GM12878 (cell line): ENCODE measurements at regions not wholly inside any gene's neighbourhood (a gene's known extent, or its start where the extent isn't known, plus 50 kb on each side); places are given as distances from the start of the nearest gene placed in this dataset.

Experiments
- ATAC-seq: fragments of 200-7000 bp; cut with Tn5 transposase; 3 replicates; pipeline ENCODE4 v1.9.1; 2020; ENCODE audit warnings: mild to moderate bottlenecking, moderate library complexity
- BruUV-seq: library from RNA; stranded (reverse); fragments of 400-500 nt; replicated peaks from 2 replicates; lab custom pipeline; 2021; lab: Mats Ljungman, UMichigan
- CTCF ChIA-PET: fragments of 300-600 bp; sonication (Branson Sonifier 250); formaldehyde crosslinking; extraction: SDS; loops from one replicate; lab custom pipeline; 2021; ENCODE audit warnings: inconsistent platforms; lab: Yijun Ruan, JAX
- POLR2A ChIA-PET: fragments of 350-600 bp; formaldehyde crosslinking; extraction: SDS; loops from one replicate; lab custom pipeline; 2021; ENCODE audit warnings: inconsistent platforms; lab: Charles Lee
- RAD21 ChIA-PET: fragments of 300-600 bp; sonication (Branson Sonifier 250); formaldehyde crosslinking; loops from one replicate; lab custom pipeline; 2023; ENCODE audit warnings: antibody characterized with exemption; ENCODE audit not compliant: unreplicated experiment; lab: Charles Lee
- SMC1A ChIA-PET: fragments of 300-600 bp; sonication (Branson Sonifier 250); formaldehyde crosslinking; loops from one replicate; lab custom pipeline; 2023; ENCODE audit not compliant: unreplicated experiment, uncharacterized antibody; lab: Charles Lee
- DNase-seq: peaks from one replicate; pipeline ENCODE4 v3.0.0-alpha.2; 2011; ENCODE audit warnings: low read depth, low spot score
- FAIRE-seq: peaks from 3 replicates; lab custom pipeline; 2011; peaks lifted over from hg19 to GRCh38; lab: Jason Lieb, UNC
- H2AFZ ChIP-seq: 2 replicates; pipeline ENCODE4 v1.6.0; 2011; ENCODE audit warnings: low read depth, low read length, control low read depth; ENCODE audit not compliant: control insufficient read depth
- H3K27ac ChIP-seq: 2 replicates; pipeline ENCODE4 v1.5.1; 2011; ENCODE audit warnings: control low read depth; ENCODE audit not compliant: control insufficient read depth, insufficient read depth
- H3K27me3 ChIP-seq, 2 experiments: replicated peaks in 1 of 2; 2 replicates each; pipeline versions ENCODE4 v1.6.0 to v1.6.1; 2011; ENCODE audit warnings: low read length in 1 of 2; ENCODE audit not compliant: control insufficient read depth in 2 of 2, insufficient read depth in 2 of 2
- H3K36me3 ChIP-seq, 2 experiments: 2 replicates each; pipeline ENCODE4 v1.5.1; 2011; ENCODE audit warnings: low read length in 1 of 2; ENCODE audit not compliant: control insufficient read depth in 2 of 2, insufficient read depth in 2 of 2
- H3K4me1 ChIP-seq: 2 replicates; pipeline ENCODE4 v1.6.1; 2011; ENCODE audit warnings: mild to moderate bottlenecking, low read length, moderate library complexity, mixed read lengths; ENCODE audit not compliant: control insufficient read depth, insufficient read depth
- H3K4me2 ChIP-seq: 2 replicates; pipeline ENCODE4 v1.6.0; 2011; ENCODE audit warnings: control low read depth; ENCODE audit not compliant: control insufficient read depth, insufficient read depth
- H3K4me3 ChIP-seq: fragments of 200-600 bp; sonication (generic); 2 replicates; pipeline ENCODE4 v1.5.1; 2016
- H3K79me2 ChIP-seq: 2 replicates; pipeline ENCODE4 v1.6.0; 2011; ENCODE audit warnings: low read length; ENCODE audit not compliant: control insufficient read depth, insufficient read depth
- H3K9ac ChIP-seq: 2 replicates; pipeline ENCODE4 v1.8.0; 2011; ENCODE audit warnings: low read length, control low read depth, mixed read lengths; ENCODE audit not compliant: control insufficient read depth, insufficient read depth
- H3K9me3 ChIP-seq: replicated peaks from 3 replicates; pipeline ENCODE4 v1.5.1; 2011; ENCODE audit warnings: mild to moderate bottlenecking, low read length; ENCODE audit not compliant: control insufficient read depth, insufficient read depth
- H4K20me1 ChIP-seq: 2 replicates; pipeline ENCODE4 v1.6.0; 2011; ENCODE audit not compliant: control insufficient read depth, insufficient read depth
- BCLAF1 ChIP-seq: fragments of 450-650 bp; IDR thresholded peaks from 2 replicates; pipeline ENCODE4 v1.6.1; 2017; ENCODE audit warnings: antibody characterized with exemption, mild to moderate bottlenecking, moderate library complexity
- CTCF ChIP-seq, 3 experiments: IDR thresholded peaks in 2 of 3; conservative IDR thresholded peaks in 1 of 3; 2 replicates each; pipeline ENCODE4 v1.5.1; 2011; ENCODE audit warnings: low read depth in 3 of 3, low read length in 3 of 3, mild to moderate bottlenecking in 3 of 3, control low read depth in 2 of 3, moderate library complexity in 2 of 3, inconsistent platforms in 1 of 3, mixed read lengths in 1 of 3; ENCODE audit not compliant: control insufficient read depth in 2 of 3, insufficient read depth in 1 of 3; ENCODE audit errors: extremely low read depth in 1 of 3
- DPF2 ChIP-seq: fragments of 450-650 bp; IDR thresholded peaks from 2 replicates; pipeline ENCODE4 v1.6.1; 2017; ENCODE audit warnings: mild to moderate bottlenecking
- EGR1 ChIP-seq, 2 experiments: IDR thresholded peaks; 1 replicate in 1 of 2; 2 replicates in 1 of 2; pipeline ENCODE4 v1.6.1; 2011 to 2012; ENCODE audit warnings: low read depth in 2 of 2, low read length in 2 of 2, borderline replicate concordance in 1 of 2, mild to moderate bottlenecking in 1 of 2, moderate library complexity in 1 of 2
- HCFC1 ChIP-seq: fragments of 150-350 bp; IDR thresholded peaks from 2 replicates; pipeline ENCODE4 v1.6.1; 2014; ENCODE audit warnings: low read length
- HDAC2 ChIP-seq: fragments of 200-600 bp; sonication (generic); IDR thresholded peaks from 2 replicates; pipeline ENCODE4 v1.6.1; 2017
- HDAC6 ChIP-seq: fragments of 200-600 bp; sonication (generic); IDR thresholded peaks from one replicate; pipeline ENCODE4 v1.8.0; 2017; ENCODE audit warnings: antibody characterized with exemption; ENCODE audit not compliant: unreplicated experiment
- HDGF ChIP-seq: fragments of 450-650 bp; IDR thresholded peaks from 2 replicates; pipeline ENCODE4 v1.6.1; 2016; ENCODE audit warnings: antibody characterized with exemption
- MEF2B ChIP-seq: fragments of 450-650 bp; IDR thresholded peaks from 2 replicates; pipeline ENCODE4 v1.6.1; 2018; ENCODE audit warnings: mild to moderate bottlenecking, moderate library complexity; ENCODE audit not compliant: partially characterized antibody, poor library complexity, severe bottlenecking
- NBN ChIP-seq: fragments of 450-650 bp; IDR thresholded peaks from 2 replicates; pipeline ENCODE4 v1.6.1; 2016
- NRF1 ChIP-seq: conservative IDR thresholded peaks from 2 replicates; pipeline ENCODE4 v1.6.1; 2011; ENCODE audit warnings: mild to moderate bottlenecking, low read depth, low read length, improper control_type of control experiment
- PAX8 ChIP-seq: fragments of 450-650 bp; IDR thresholded peaks from 2 replicates; pipeline ENCODE4 v1.6.1; 2017; ENCODE audit warnings: mild to moderate bottlenecking, moderate library complexity
- RB1 ChIP-seq: fragments of 450-650 bp; formaldehyde crosslinking; IDR thresholded peaks from 2 replicates; pipeline ENCODE4 v1.6.1; 2017; ENCODE audit warnings: mild to moderate bottlenecking, borderline replicate concordance
- ZNF217 ChIP-seq: fragments of 450-650 bp; IDR thresholded peaks from 2 replicates; pipeline ENCODE4 v1.6.1; 2017; ENCODE audit warnings: antibody characterized with exemption, mild to moderate bottlenecking
- WGBS: methylation state at CpG from one replicate; pipeline ENCODE4 v1.1.6; 2016; ENCODE audit warnings: low lambda C conversion rate; ENCODE audit not compliant: insufficient replicate concordance, insufficient coverage; ENCODE audit errors: missing lambda C conversion rate; 5-methylcytosine and 5-hydroxymethylcytosine counted together
- in situ Hi-C: fragments of 300-500 bp; cut with MboI; formaldehyde crosslinking; loops from 9 replicates; pipeline ENCODE4 v1.14.3; 2018; ENCODE audit warnings: mixed read lengths
- intact Hi-C: fragments of 100-400 bp; cut with micrococcal nuclease; formaldehyde crosslinking; loops from one replicate; pipeline ENCODE4 v1.14.2; 2022; ENCODE audit not compliant: unreplicated experiment
- TF ChIP-seq, protein P1 (sequence below): fragments of 150-350 bp; IDR thresholded peaks from 2 replicates; pipeline ENCODE4 v1.6.1; 2016; ENCODE audit warnings: low read depth, low read length

DNA sequence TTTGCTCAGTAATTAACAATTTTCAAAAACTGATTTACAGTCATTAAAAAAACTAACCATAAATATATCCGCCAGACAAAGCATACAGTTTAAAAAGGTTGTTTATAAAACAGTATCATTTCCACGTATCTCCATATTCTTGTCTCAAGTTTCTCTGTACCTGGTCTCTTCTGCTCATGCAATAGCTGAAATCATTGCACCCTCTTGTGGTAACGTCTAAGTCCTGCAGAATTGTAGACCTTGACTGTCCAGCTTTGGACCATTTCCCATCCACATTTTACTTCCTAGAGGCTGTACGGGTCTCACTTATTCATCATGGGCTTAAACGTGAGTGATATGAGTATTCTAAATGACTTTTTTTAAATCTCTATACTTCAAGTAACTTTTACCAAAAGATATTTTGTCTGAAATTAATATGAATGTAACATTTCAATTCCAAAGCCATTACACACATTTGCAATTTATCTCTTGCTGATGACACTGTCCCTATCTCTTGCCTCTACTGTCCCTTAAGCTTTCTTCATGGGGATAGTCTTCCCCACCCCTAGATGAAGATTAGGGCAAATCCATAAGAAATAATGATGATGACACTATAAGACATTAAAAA is 118.5 kb downstream of the BTC start (continued):
- no peak for TF ChIP-seq BCLAF1
- no peak for TF ChIP-seq PAX8
- TF ChIP-seq CTCF (IDR thresholded peaks at IDR 0.05 in 2 of 3, conservative IDR thresholded peaks at IDR 0.05 in 1 of 3; ENCODE audit: control insufficient read depth in 2 of 3, extremely low read depth in 1 of 3, insufficient read depth in 1 of 3, low read depth in 3 of 3, low read length in 3 of 3): peak; percentile 70 to 76 (median 71)
- no peak for TF ChIP-seq HCFC1

DNA sequence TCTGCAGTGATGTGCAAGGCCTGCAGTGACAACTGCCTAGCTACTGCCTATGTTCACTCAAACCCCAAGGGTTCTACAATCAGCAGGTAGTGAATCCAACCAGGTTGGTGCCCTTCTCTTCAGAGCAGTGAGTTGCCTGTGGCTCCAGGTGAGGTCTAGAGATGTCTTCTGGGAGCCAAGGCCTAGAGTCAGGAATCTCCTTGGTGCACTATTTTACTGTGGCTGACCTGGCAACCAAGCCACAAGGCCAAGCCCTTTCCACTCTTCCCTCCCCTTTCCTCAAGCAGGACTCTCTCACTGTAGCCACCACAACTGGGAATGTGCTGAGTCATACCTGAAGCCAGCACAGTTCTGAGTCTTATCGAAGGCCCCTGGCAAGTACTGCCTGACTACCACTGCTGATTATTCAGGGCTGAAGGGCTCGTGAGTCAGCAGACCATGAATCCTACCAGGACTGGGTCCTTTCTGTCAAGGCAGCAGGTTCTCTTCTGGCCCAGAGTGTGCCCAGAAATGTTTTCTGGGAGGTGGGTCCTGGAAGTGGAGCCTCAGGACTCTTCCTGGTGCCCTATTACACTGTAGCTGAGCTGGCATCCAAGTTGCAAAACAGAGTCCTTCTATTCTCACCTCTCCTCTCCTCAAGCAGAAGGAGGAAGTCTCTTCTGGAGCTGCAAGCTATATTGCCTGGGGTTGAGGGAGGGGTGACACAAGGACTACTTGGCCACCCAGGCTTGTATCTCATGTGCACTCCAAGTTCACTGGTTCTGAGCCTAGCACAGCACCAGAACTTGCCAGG is 111.6 kb downstream of the BTC start:
- in situ Hi-C loops (no loop called here), intact Hi-C loops (no loop called here)
- no peak overlapping the region for H2AFZ ChIP-seq
- ChIA-PET CTCF (no interaction called here), POLR2A (no interaction called here), SMC1A (no interaction called here), RAD21 (no interaction called here)
- H3K9me3 ChIP-seq: no peaks in the 10 kb centered on the region
- FAIRE-seq (no peak), ATAC-seq (peak; percentile 44), DNase-seq (no peak)
- H4K20me1 ChIP-seq: no peaks in the 10 kb centered on the region
- TF ChIP-seq NRF1 (no peak), NBN (no peak), ZNF217 (no peak), EGR1 (IDR thresholded peaks at IDR 0.05; ENCODE audit: borderline replicate concordance in 1 of 2, low read depth in 2 of 2, low read length in 2 of 2) (no peak), HDGF (no peak), RB1 (no peak), HDAC6 (no peak), MEF2B (no peak), DPF2 (no peak), HDAC2 (no peak)
- TF ChIP-seq, protein P1, sequence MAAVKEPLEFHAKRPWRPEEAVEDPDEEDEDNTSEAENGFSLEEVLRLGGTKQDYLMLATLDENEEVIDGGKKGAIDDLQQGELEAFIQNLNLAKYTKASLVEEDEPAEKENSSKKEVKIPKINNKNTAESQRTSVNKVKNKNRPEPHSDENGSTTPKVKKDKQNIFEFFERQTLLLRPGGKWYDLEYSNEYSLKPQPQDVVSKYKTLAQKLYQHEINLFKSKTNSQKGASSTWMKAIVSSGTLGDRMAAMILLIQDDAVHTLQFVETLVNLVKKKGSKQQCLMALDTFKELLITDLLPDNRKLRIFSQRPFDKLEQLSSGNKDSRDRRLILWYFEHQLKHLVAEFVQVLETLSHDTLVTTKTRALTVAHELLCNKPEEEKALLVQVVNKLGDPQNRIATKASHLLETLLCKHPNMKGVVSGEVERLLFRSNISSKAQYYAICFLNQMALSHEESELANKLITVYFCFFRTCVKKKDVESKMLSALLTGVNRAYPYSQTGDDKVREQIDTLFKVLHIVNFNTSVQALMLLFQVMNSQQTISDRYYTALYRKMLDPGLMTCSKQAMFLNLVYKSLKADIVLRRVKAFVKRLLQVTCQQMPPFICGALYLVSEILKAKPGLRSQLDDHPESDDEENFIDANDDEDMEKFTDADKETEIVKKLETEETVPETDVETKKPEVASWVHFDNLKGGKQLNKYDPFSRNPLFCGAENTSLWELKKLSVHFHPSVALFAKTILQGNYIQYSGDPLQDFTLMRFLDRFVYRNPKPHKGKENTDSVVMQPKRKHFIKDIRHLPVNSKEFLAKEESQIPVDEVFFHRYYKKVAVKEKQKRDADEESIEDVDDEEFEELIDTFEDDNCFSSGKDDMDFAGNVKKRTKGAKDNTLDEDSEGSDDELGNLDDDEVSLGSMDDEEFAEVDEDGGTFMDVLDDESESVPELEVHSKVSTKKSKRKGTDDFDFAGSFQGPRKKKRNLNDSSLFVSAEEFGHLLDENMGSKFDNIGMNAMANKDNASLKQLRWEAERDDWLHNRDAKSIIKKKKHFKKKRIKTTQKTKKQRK: no peak
- no peak overlapping the region for H3K9ac ChIP-seq
- no peaks in the 10 kb centered on the region for H3K36me3 ChIP-seq
- no peak overlapping the region for H3K27ac ChIP-seq
- H3K27me3 ChIP-seq: no peaks in the 10 kb centered on the region
- 0% methylated on average over 2 of the region's 2 CpGs for WGBS
- H3K4me3 ChIP-seq: no peak overlapping the region
- no peak overlapping the region for H3K4me2 ChIP-seq
- no peaks in the 10 kb centered on the region for H3K79me2 ChIP-seq
- no peaks in the 10 kb centered on the region for H3K4me1 ChIP-seq
- BruUV-seq: no TSS peak
